ENCODE measurements at regions not wholly inside any gene's neighbourhood (a gene's known extent, or its start where the extent isn't known, plus 50 kb on each side); places are given as distances from the start of the nearest gene placed in this dataset.

DNA sequence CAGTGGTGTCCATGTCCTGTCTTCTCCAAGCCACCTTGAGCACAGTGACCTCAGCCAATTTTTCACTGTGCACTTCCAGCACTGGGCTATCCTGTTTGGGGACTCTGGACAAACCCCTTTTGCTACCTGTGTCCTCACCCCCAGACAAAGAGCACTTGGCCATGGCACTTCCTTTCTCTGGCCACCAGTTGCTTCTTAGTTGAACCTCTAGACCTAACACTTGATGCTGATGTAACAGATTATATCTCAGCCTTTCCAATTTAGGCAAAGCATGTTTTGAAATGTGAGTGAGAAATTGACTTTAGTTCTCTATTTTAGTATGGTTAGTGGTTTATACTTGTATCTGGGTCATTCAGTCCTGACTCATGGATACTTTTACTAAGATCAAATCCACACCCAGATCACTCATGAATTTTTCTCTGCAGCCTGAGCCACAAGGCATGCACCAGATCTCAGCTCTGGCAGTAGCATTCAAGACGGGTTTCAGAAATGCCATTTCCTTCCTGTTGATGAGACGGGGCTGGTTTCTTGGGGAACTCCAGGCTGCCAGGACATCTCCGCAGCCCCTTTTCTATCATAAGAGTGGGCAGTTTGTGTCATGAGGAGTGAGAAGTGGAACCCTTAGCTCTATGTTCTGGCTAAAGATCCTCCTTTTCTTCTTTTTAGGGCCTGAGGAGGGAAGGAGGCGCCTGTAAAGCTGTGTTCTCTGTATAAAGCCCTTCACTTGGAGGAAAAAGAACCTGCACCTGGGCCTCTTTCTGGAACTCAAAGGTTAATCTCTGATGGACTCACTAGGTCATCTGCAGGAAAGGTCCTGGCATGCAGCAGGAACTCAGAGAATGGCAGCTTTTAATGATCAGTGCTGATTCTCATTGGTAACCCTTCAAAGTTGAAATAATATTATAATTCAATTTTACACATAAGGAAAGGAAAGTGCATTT is 185.6 kb upstream of the TENM4 start:
- TF ChIP-seq, protein P1, sequence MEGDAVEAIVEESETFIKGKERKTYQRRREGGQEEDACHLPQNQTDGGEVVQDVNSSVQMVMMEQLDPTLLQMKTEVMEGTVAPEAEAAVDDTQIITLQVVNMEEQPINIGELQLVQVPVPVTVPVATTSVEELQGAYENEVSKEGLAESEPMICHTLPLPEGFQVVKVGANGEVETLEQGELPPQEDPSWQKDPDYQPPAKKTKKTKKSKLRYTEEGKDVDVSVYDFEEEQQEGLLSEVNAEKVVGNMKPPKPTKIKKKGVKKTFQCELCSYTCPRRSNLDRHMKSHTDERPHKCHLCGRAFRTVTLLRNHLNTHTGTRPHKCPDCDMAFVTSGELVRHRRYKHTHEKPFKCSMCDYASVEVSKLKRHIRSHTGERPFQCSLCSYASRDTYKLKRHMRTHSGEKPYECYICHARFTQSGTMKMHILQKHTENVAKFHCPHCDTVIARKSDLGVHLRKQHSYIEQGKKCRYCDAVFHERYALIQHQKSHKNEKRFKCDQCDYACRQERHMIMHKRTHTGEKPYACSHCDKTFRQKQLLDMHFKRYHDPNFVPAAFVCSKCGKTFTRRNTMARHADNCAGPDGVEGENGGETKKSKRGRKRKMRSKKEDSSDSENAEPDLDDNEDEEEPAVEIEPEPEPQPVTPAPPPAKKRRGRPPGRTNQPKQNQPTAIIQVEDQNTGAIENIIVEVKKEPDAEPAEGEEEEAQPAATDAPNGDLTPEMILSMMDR (IDR thresholded peaks at IDR 0.05; ENCODE audit: insufficient read depth, low read length, poor library complexity, severe bottlenecking): no peak
- no peak for DNase-seq (ENCODE audit: low read depth)
- Histone ChIP-seq H3K36me3 (ENCODE audit: control insufficient read depth, insufficient read depth, low read length) (no peaks in the 10 kb centered on the region), H3K4me3 (ENCODE audit: low read depth, low read length) (no peak overlapping the region), H3K27me3 (ENCODE audit: control insufficient read depth, insufficient read depth, low read length) (no peaks in the 10 kb centered on the region)

DNA sequence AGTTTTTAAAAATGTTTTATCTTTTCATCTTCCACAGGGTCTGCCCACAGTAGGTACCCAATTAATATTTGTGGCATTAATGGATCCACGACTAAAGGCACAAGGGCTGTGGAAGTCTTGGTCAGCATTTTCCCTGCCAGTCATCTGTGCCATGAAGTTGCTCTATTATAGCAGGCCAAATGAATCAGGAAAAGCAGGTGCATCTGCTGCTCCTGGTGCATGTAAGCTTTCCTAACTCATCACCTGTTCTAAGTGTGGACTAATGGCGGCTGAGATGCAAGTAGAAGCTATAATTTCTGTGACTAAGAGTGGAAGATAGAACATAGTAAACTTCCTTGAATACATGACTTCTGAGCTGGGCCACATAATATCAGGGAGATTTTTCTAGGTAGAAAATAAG is 182.5 kb upstream of the TENM4 start:
- Histone ChIP-seq H3K4me3 (ENCODE audit: low read depth, low read length) (no peak overlapping the region), H3K36me3 (ENCODE audit: control insufficient read depth, insufficient read depth, low read length) (no peaks in the 10 kb centered on the region), H3K27me3 (ENCODE audit: control insufficient read depth, insufficient read depth, low read length) (no peaks in the 10 kb centered on the region)
- no peak for DNase-seq (ENCODE audit: low read depth)
- TF ChIP-seq, protein P1 (IDR thresholded peaks at IDR 0.05; ENCODE audit: insufficient read depth, low read length, poor library complexity, severe bottlenecking): no peak

DNA sequence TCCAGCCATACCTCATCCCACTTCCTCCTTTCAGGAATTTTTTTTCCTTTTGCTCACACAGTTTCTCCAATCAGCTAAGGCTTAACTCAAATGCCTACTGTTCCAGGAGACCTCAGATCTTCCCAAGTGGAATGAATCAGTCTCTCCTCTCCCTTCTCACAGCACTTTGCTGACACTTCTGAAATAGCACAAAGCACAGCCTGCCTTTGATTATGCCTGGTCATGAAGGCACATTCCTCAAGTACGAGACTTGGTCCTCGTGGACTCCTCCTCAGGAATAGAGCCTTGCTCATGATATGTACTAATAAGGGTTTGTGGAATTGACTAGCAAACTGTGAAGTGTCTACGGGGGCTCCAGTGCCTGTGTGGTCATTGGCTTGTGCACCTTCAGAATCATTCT is 176.7 kb upstream of the TENM4 start:
- Histone ChIP-seq H3K36me3 (ENCODE audit: control insufficient read depth, insufficient read depth, low read length) (no peaks in the 10 kb centered on the region), H3K27me3 (ENCODE audit: control insufficient read depth, insufficient read depth, low read length) (peaks cover 5% of the 10 kb centered on the region), H3K4me3 (ENCODE audit: low read depth, low read length) (no peak overlapping the region)
- TF ChIP-seq, protein P1 (IDR thresholded peaks at IDR 0.05; ENCODE audit: insufficient read depth, low read length, poor library complexity, severe bottlenecking): no peak
- peak; percentile 54 for DNase-seq (ENCODE audit: low read depth)

DNA sequence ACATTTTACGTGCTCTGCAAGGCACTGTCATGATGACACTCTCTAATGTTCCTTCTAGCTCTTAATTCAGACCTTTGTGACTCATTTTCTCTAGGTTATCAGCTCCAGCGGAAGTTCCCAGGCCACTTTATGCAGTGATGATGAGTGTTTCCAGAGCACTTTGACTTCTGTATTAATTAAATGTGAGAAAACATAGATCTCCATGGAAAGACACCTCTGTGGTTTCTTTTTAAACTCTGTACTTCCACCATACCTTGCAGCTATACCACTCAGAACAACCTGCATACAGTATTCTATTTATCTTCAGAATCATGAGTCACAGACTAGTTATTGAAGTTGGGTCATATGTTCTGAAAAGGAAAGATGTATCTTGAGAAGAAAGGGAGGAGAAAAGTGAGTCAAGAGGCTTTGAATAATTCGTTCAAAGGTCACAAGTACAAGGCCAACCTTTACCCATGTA is 175.6 kb upstream of the TENM4 start:
- DNase-seq (ENCODE audit: low read depth): no peak
- TF ChIP-seq, protein P1 (IDR thresholded peaks at IDR 0.05; ENCODE audit: insufficient read depth, low read length, poor library complexity, severe bottlenecking): no peak

DNA sequence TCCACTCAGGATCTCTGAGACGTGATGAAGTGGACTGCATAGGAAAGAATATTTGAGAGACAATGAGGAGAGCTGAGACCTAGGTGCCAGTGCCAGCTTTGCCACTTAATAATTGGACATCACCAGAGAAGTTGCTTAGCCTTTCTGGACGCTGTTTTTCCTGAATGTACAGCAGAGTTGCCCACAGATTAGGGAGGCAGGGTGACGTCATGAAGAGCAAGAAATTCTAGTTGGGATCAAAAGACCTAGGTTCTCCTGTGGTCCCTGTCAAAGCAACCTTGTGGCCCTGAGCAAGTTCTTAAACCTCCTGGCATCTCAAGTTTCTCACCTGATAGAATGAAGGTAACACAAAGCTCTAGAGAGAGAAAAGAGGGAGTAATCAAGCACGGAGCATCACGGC is 174.6 kb upstream of the TENM4 start:
- peaks cover 5% of the 10 kb centered on the region for H3K27me3 ChIP-seq (ENCODE audit: control insufficient read depth, insufficient read depth, low read length)
- no peak overlapping the region for H3K4me3 ChIP-seq (ENCODE audit: low read depth, low read length)
- no peak for DNase-seq (ENCODE audit: low read depth)
- TF ChIP-seq, protein P1 (IDR thresholded peaks at IDR 0.05; ENCODE audit: insufficient read depth, low read length, poor library complexity, severe bottlenecking): no peak
- H3K36me3 ChIP-seq (ENCODE audit: control insufficient read depth, insufficient read depth, low read length): no peaks in the 10 kb centered on the region

More for the DNA sequence above, 175.6 kb upstream of the TENM4 start:
- peaks cover 5% of the 10 kb centered on the region for H3K27me3 ChIP-seq (ENCODE audit: control insufficient read depth, insufficient read depth, low read length)
- H3K4me3 ChIP-seq (ENCODE audit: low read depth, low read length): no peak overlapping the region
- no peaks in the 10 kb centered on the region for H3K36me3 ChIP-seq (ENCODE audit: control insufficient read depth, insufficient read depth, low read length)
